Panc1 (cell line): ENCODE measurements at regions not wholly inside any gene's neighbourhood (a gene's known extent, or its start where the extent isn't known, plus 50 kb on each side); places are given as distances from the start of the nearest gene placed in this dataset.

Source experiments
- POLR2AphosphoS5 ChIP-seq: IDR thresholded peaks from 2 replicates; pipeline ENCODE4 v1.6.1; 2012; ENCODE audit warnings: mild to moderate bottlenecking, low read depth, low read length, moderate library complexity
- SIN3A ChIP-seq: IDR thresholded peaks from 2 replicates; pipeline ENCODE4 v1.6.1; 2012; ENCODE audit warnings: low read depth, mild to moderate bottlenecking, low read length, moderate library complexity, borderline replicate concordance; ENCODE audit not compliant: insufficient read depth
- TCF7L2 ChIP-seq: IDR thresholded peaks from 2 replicates; pipeline ENCODE4 v1.6.1; 2011; ENCODE audit warnings: mild to moderate bottlenecking, low read depth, low read length, inconsistent platforms
- TF ChIP-seq, protein P1 (sequence below): fragments of 450-650 bp; IDR thresholded peaks from 2 replicates; pipeline ENCODE4 v1.5.1; 2017; ENCODE audit warnings: mild to moderate bottlenecking
- TF ChIP-seq, protein P2 (sequence below), 2 experiments: IDR thresholded peaks; 2 replicates each; pipeline ENCODE4 v1.6.1; 2011 to 2012; ENCODE audit warnings: low read depth in 2 of 2, control low read depth in 1 of 2, low read length in 1 of 2, mild to moderate bottlenecking in 1 of 2, moderate library complexity in 1 of 2; ENCODE audit not compliant: insufficient read depth in 1 of 2

DNA sequence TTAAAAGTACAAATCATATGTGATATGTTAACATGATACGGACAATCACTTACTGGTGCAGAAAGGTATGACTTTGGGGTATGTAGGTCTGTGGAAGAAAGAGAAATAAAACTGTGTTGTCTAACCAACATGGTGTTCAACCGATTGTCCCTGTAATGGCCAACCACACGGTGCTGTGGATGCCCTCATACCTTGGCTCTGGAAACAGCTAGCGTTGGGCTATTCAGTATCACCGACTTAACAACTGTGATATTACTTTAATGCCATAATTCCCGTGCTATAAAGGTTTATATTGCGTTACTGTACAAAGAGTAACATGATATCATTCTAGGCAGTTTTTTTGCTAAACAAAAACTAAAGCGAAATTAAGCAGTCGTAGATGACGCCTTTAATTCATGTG lies 448.3 kb downstream of the EFNB2 start:
- TF ChIP-seq, protein P1, sequence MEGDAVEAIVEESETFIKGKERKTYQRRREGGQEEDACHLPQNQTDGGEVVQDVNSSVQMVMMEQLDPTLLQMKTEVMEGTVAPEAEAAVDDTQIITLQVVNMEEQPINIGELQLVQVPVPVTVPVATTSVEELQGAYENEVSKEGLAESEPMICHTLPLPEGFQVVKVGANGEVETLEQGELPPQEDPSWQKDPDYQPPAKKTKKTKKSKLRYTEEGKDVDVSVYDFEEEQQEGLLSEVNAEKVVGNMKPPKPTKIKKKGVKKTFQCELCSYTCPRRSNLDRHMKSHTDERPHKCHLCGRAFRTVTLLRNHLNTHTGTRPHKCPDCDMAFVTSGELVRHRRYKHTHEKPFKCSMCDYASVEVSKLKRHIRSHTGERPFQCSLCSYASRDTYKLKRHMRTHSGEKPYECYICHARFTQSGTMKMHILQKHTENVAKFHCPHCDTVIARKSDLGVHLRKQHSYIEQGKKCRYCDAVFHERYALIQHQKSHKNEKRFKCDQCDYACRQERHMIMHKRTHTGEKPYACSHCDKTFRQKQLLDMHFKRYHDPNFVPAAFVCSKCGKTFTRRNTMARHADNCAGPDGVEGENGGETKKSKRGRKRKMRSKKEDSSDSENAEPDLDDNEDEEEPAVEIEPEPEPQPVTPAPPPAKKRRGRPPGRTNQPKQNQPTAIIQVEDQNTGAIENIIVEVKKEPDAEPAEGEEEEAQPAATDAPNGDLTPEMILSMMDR: no peak
- TF ChIP-seq, protein P2, sequence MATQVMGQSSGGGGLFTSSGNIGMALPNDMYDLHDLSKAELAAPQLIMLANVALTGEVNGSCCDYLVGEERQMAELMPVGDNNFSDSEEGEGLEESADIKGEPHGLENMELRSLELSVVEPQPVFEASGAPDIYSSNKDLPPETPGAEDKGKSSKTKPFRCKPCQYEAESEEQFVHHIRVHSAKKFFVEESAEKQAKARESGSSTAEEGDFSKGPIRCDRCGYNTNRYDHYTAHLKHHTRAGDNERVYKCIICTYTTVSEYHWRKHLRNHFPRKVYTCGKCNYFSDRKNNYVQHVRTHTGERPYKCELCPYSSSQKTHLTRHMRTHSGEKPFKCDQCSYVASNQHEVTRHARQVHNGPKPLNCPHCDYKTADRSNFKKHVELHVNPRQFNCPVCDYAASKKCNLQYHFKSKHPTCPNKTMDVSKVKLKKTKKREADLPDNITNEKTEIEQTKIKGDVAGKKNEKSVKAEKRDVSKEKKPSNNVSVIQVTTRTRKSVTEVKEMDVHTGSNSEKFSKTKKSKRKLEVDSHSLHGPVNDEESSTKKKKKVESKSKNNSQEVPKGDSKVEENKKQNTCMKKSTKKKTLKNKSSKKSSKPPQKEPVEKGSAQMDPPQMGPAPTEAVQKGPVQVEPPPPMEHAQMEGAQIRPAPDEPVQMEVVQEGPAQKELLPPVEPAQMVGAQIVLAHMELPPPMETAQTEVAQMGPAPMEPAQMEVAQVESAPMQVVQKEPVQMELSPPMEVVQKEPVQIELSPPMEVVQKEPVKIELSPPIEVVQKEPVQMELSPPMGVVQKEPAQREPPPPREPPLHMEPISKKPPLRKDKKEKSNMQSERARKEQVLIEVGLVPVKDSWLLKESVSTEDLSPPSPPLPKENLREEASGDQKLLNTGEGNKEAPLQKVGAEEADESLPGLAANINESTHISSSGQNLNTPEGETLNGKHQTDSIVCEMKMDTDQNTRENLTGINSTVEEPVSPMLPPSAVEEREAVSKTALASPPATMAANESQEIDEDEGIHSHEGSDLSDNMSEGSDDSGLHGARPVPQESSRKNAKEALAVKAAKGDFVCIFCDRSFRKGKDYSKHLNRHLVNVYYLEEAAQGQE (IDR thresholded peaks at IDR 0.05; ENCODE audit: insufficient read depth in 1 of 2, low read depth in 2 of 2, low read length in 1 of 2): no peak
- no peak for TF ChIP-seq TCF7L2
- no peak for TF ChIP-seq POLR2AphosphoS5
- TF ChIP-seq SIN3A: no peak
